Mammary epithelial cell (primary cell): ENCODE measurements at regions not wholly inside any gene's neighbourhood (a gene's known extent, or its start where the extent isn't known, plus 50 kb on each side); places are given as distances from the start of the nearest gene placed in this dataset.

ENCODE experiments used
- EZH2 ChIP-seq: IDR thresholded peaks from 2 replicates; pipeline ENCODE4 v1.6.1; 2012; ENCODE audit warnings: low read length, inconsistent platforms, borderline replicate concordance
- TF ChIP-seq, protein P1 (sequence below), 2 donors: IDR thresholded peaks in 1 of 2; conservative IDR thresholded peaks in 1 of 2; 2 replicates each; pipeline ENCODE4 v1.5.1; 2011 to 2012; ENCODE audit warnings: inconsistent platforms in 2 of 2, low read length in 2 of 2, mild to moderate bottlenecking in 2 of 2, control low read depth in 1 of 2, low read depth in 1 of 2; ENCODE audit not compliant: insufficient read depth in 1 of 2; ENCODE audit errors: extremely low read depth in 1 of 2

DNA sequence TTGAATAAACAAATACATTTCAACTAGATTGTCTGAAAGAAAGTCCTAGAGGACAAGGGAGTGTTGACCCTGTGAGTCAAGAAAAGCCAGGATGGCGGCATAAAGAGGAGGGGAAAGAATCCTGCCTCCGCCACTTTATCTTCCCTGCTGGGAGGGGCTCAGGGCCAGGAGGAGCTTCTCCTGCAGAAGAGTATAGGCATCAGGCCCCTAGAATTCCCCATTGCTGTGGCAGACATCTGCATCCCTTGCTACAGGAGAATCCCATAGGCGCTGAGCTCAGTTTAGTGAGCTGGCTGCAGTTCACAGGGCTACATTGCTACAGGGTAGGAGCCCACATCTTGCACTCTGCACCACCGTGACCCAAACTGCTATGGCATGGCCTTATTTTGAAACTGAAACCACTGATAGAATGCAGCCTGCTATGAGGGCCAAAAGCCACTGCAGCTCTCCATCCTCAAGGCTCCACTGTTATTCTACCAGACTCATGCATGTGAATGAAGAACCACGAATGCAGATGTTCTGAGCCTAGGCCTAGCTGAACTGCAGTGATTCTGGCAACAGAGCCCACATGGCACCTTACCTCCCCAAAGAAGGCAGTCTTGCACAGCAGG, 941.4 kb upstream of the CTNND2 start:
- TF ChIP-seq, protein P1, sequence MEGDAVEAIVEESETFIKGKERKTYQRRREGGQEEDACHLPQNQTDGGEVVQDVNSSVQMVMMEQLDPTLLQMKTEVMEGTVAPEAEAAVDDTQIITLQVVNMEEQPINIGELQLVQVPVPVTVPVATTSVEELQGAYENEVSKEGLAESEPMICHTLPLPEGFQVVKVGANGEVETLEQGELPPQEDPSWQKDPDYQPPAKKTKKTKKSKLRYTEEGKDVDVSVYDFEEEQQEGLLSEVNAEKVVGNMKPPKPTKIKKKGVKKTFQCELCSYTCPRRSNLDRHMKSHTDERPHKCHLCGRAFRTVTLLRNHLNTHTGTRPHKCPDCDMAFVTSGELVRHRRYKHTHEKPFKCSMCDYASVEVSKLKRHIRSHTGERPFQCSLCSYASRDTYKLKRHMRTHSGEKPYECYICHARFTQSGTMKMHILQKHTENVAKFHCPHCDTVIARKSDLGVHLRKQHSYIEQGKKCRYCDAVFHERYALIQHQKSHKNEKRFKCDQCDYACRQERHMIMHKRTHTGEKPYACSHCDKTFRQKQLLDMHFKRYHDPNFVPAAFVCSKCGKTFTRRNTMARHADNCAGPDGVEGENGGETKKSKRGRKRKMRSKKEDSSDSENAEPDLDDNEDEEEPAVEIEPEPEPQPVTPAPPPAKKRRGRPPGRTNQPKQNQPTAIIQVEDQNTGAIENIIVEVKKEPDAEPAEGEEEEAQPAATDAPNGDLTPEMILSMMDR (conservative IDR thresholded peaks at IDR 0.05 in 1 of 2, IDR thresholded peaks at IDR 0.05 in 1 of 2; ENCODE audit: extremely low read depth in 1 of 2, insufficient read depth in 1 of 2, low read depth in 1 of 2, low read length in 2 of 2), result no peak
- TF ChIP-seq EZH2, result no peak
